ENCODE measurements at regions not wholly inside any gene's neighbourhood (a gene's known extent, or its start where the extent isn't known, plus 50 kb on each side); places are given as distances from the start of the nearest gene placed in this dataset.

DNA sequence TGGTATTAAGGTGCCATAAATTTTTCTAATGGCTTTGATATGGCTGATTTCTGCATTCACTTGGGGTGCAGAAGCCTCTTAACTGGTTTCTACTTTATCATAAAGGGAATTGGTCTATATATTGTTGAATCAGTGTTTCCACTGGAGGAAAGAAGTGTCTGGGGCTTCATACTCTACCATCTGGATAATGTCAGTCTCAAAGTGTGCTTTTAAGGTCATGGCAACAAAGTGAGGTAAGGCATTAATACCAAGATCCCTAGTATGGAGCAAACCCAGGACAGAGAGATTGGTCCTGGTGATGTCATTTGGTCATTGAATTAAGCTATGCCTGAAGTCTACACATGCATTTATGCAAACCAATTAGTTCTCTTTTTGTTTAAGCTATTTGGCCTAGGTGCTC is 309.9 kb downstream of the DUSP10 start:
- no peak for TF ChIP-seq POLR2A (IDR thresholded peaks at IDR 0.05)
- TF ChIP-seq, protein P1, sequence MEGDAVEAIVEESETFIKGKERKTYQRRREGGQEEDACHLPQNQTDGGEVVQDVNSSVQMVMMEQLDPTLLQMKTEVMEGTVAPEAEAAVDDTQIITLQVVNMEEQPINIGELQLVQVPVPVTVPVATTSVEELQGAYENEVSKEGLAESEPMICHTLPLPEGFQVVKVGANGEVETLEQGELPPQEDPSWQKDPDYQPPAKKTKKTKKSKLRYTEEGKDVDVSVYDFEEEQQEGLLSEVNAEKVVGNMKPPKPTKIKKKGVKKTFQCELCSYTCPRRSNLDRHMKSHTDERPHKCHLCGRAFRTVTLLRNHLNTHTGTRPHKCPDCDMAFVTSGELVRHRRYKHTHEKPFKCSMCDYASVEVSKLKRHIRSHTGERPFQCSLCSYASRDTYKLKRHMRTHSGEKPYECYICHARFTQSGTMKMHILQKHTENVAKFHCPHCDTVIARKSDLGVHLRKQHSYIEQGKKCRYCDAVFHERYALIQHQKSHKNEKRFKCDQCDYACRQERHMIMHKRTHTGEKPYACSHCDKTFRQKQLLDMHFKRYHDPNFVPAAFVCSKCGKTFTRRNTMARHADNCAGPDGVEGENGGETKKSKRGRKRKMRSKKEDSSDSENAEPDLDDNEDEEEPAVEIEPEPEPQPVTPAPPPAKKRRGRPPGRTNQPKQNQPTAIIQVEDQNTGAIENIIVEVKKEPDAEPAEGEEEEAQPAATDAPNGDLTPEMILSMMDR (IDR thresholded peaks at IDR 0.05) = no peak

Measured in testis (tissue), 2 donors.